ENCODE measurements at regions not wholly inside any gene's neighbourhood (a gene's known extent, or its start where the extent isn't known, plus 50 kb on each side); places are given as distances from the start of the nearest gene placed in this dataset.

GRCh38 chr6:169961772-169962561 lies 210.5 kb downstream of the ERMARD start:
- DNase-seq (ENCODE audit: extremely low read depth, low read depth, low spot score) = no peak

- DNase-seq (ENCODE audit: extremely low read depth, low read depth, low spot score) = no peak
These were observed 209.6 kb downstream of the ERMARD start for GRCh38 chr6:169960886-169961611.

GRCh38 chr6:169960521-169960885 lies 209.1 kb downstream of the ERMARD start:
- DNase-seq (ENCODE audit: extremely low read depth, low read depth, low spot score) = no peak

- no peak for DNase-seq (ENCODE audit: extremely low read depth, low read depth, low spot score)
These were observed 208.6 kb downstream of the ERMARD start for GRCh38 chr6:169960003-169960344.

- DNase-seq (ENCODE audit: extremely low read depth, low read depth, low spot score) = no peak
These were observed 207.9 kb downstream of the ERMARD start for GRCh38 chr6:169959136-169960002.

- no peak for DNase-seq (ENCODE audit: extremely low read depth, low read depth, low spot score)
These were observed 207.1 kb downstream of the ERMARD start for GRCh38 chr6:169958510-169958909.

GRCh38 chr6:169957351-169957963 lies 206.0 kb downstream of the ERMARD start:
- DNase-seq (ENCODE audit: extremely low read depth, low read depth, low spot score) = no peak

GRCh38 chr6:169956580-169956979 lies 205.2 kb downstream of the ERMARD start:
- DNase-seq (ENCODE audit: extremely low read depth, low read depth, low spot score) = no peak

- DNase-seq (ENCODE audit: extremely low read depth, low read depth, low spot score) = no peak
These were observed 204.5 kb downstream of the ERMARD start for GRCh38 chr6:169955731-169956437.

GRCh38 chr6:169954977-169955376 lies 203.6 kb downstream of the ERMARD start:
- no peak for DNase-seq (ENCODE audit: extremely low read depth, low read depth, low spot score)

- no peak for DNase-seq (ENCODE audit: extremely low read depth, low read depth, low spot score)
These were observed 202.3 kb downstream of the ERMARD start for GRCh38 chr6:169953686-169954085.

- no peak for DNase-seq (ENCODE audit: extremely low read depth, low read depth, low spot score)
These were observed 199.1 kb downstream of the ERMARD start for GRCh38 chr6:169950558-169950957.

- no peak for DNase-seq (ENCODE audit: extremely low read depth, low read depth, low spot score)
These were observed 198.2 kb downstream of the ERMARD start for GRCh38 chr6:169949511-169950097.

- DNase-seq (ENCODE audit: extremely low read depth, low read depth, low spot score) = no peak
These were observed 195.5 kb downstream of the ERMARD start for GRCh38 chr6:169946971-169947370.

GRCh38 chr6:169945117-169945516 lies 193.7 kb downstream of the ERMARD start:
- no peak for DNase-seq (ENCODE audit: extremely low read depth, low read depth, low spot score)

GRCh38 chr6:169944415-169944814 lies 193.0 kb downstream of the ERMARD start:
- DNase-seq (ENCODE audit: extremely low read depth, low read depth, low spot score) = no peak

- DNase-seq (ENCODE audit: extremely low read depth, low read depth, low spot score) = no peak
These were observed 192.6 kb downstream of the ERMARD start for GRCh38 chr6:169944061-169944337.

- no peak for DNase-seq (ENCODE audit: extremely low read depth, low read depth, low spot score)
These were observed 192.0 kb downstream of the ERMARD start for GRCh38 chr6:169943241-169944060.

- DNase-seq (ENCODE audit: extremely low read depth, low read depth, low spot score) = no peak
These were observed 190.8 kb downstream of the ERMARD start for GRCh38 chr6:169942173-169942572.

Data from glomerular endothelial cell (primary cell).